Heart left ventricle (tissue), 16 donors: ENCODE measurements at regions not wholly inside any gene's neighbourhood (a gene's known extent, or its start where the extent isn't known, plus 50 kb on each side); places are given as distances from the start of the nearest gene placed in this dataset.

Experiments used
- ATAC-seq, 4 donors: fragments of 200-7000 bp; cut with Tn5 transposase; one replicate each; pipeline ENCODE4 v1.9.1; 2020 to 2022; ENCODE audit warnings: moderate library complexity in 4 of 4, mild to moderate bottlenecking in 3 of 4, moderate number of reproducible peaks in 1 of 4
- DNase-seq, 5 donors: peaks; one replicate each; pipeline ENCODE4 v3.0.0-alpha.2; 2020
- H3K27ac ChIP-seq, 12 donors: fragments of 200-600 bp; sonication (generic) in 4 of 12; one replicate each; pipeline versions ENCODE4 v1.5.0 to v1.8.0; 2016 to 2022; ENCODE audit warnings: mild to moderate bottlenecking in 2 of 12
- H3K27me3 ChIP-seq, 9 donors: fragments of 200-600 bp; sonication (generic) in 2 of 9; one replicate each; pipeline versions ENCODE4 v1.5.1 to v1.8.0; 2016 to 2022; ENCODE audit warnings: mild to moderate bottlenecking in 3 of 9
- H3K36me3 ChIP-seq, 9 donors: fragments of 200-600 bp; sonication (generic) in 2 of 9; one replicate each; pipeline versions ENCODE4 v1.5.0 to v1.8.0; 2018 to 2022; ENCODE audit warnings: mild to moderate bottlenecking in 2 of 9
- H3K4me1 ChIP-seq, 12 donors: fragments of 200-600 bp; sonication (generic) in 4 of 12; one replicate each; pipeline versions ENCODE4 v1.5.0 to v1.8.0; 2016 to 2022; ENCODE audit warnings: mild to moderate bottlenecking in 3 of 12
- H3K4me3 ChIP-seq, 12 donors: fragments of 200-600 bp; sonication (generic) in 4 of 12; one replicate each; pipeline versions ENCODE4 v1.5.0 to v1.8.0; 2017 to 2022; ENCODE audit warnings: mild to moderate bottlenecking in 9 of 12, moderate library complexity in 4 of 12
- H3K9me3 ChIP-seq, 12 donors: fragments of 200-600 bp; sonication (generic) in 4 of 12; one replicate each; pipeline versions ENCODE4 v1.5.0 to v1.8.0; 2016 to 2022; ENCODE audit warnings: mild to moderate bottlenecking in 1 of 12
- POLR2A ChIP-seq, 2 donors: fragments of 450-650 bp; IDR thresholded peaks; one replicate each; pipeline ENCODE4 v1.6.1; 2017; ENCODE audit warnings: antibody characterized with exemption in 2 of 2, mild to moderate bottlenecking in 2 of 2, moderate library complexity in 2 of 2
- WGBS, 4 donors: extraction: QIAGEN DNeasy Blood & Tissue Kit in 2 of 4; methylation state at CpG; one replicate each; pipeline versions ENCODE4 v1.1.5 to v1.1.7; 2013 to 2018; 5-methylcytosine and 5-hydroxymethylcytosine counted together
- intact Hi-C, 10 donors: fragments of 100-400 bp; cut with DNase I; formaldehyde crosslinking; loops; one replicate each; pipeline versions ENCODE4 v1.11.1 to v1.14.2; 2022
- TF ChIP-seq, protein P1 (sequence below), 12 donors: fragments of 200-600 bp; sonication (generic) in 4 of 12; IDR thresholded peaks; one replicate each; pipeline versions ENCODE4 v1.5.0 to v1.8.0; 2018 to 2022; ENCODE audit warnings: antibody characterized with exemption in 12 of 12, mild to moderate bottlenecking in 5 of 12
- donor health status: ischemic (EF 13 %, LVEDD 7.1; RV severe dilation, severe dysfunction).
- donor health status: healthy with polysubstance abuse.
- donor health status: DM: no; HTN: yes; CAD: no.
- donor health status: DM: no; HTN: no; CAD: no.
- donor health status: ischemic (EF 25% LVEDD 6.9; RV normal size, moderate dysfunction).
- donor health status: ischemic (EF 25% LVEDD 5.7; RV mildly dilated, moderate dysfunction).
- donor health status: healthy.
- donor health status: DM: yes; HTN: yes; CAD: no.
- donor health status: ischemic (EF 35%, LVEDD 5.7; RV mildly dilated, moderate dysfunction).
- donor health status: nonischemic (EF 11% LVEDD 7.7; RV severe dilation, severe dysfunction).
- donor health status: DM: yes; HTN: yes; CAD: no.
- donor health status: PGD.
- donor health status: ischemic (EF 29% LVEDD 5.4; RV normal size, mild dysfunction).
- donor health status: nonischemic (EF 23%, LVEDD 6.1; RV moderate dilation, normal function).

DNA sequence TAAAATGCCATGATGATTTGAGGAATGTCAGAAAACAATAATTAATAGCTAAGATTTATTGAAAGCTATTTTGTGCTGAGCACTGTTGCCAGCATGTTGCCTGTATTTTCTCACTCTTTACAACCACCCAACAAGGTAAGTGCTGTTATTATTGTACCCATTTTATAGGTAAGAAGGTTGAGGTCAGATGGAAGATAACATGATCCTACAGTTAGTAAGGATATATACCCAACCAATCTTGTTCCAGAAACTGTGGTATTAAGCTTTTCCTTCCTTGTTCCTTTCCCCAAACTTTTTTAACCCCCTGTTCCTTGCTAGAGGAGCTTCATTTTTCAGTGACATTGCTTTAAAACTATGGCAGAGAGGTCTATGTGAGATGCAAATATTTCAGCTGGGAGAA lies 738.0 kb upstream of the ZEB2 start:
- no peak for DNase-seq
- intact Hi-C loops = no loop called here
- Histone ChIP-seq H3K27me3 (peaks cover 0 to 47% (median 0%) of the 10 kb centered on the region in 9 donors), H3K9me3 (no peaks in the 10 kb centered on the region), H3K4me3 (no peak overlapping the region), H3K27ac (no peak overlapping the region), H3K4me1 (no peaks in the 10 kb centered on the region), H3K36me3 (no peaks in the 10 kb centered on the region)
- no peak for ATAC-seq
- TF ChIP-seq POLR2A (IDR thresholded peaks at IDR 0.05) = no peak
- TF ChIP-seq, protein P1, sequence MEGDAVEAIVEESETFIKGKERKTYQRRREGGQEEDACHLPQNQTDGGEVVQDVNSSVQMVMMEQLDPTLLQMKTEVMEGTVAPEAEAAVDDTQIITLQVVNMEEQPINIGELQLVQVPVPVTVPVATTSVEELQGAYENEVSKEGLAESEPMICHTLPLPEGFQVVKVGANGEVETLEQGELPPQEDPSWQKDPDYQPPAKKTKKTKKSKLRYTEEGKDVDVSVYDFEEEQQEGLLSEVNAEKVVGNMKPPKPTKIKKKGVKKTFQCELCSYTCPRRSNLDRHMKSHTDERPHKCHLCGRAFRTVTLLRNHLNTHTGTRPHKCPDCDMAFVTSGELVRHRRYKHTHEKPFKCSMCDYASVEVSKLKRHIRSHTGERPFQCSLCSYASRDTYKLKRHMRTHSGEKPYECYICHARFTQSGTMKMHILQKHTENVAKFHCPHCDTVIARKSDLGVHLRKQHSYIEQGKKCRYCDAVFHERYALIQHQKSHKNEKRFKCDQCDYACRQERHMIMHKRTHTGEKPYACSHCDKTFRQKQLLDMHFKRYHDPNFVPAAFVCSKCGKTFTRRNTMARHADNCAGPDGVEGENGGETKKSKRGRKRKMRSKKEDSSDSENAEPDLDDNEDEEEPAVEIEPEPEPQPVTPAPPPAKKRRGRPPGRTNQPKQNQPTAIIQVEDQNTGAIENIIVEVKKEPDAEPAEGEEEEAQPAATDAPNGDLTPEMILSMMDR (IDR thresholded peaks at IDR 0.05) = no peak

DNA sequence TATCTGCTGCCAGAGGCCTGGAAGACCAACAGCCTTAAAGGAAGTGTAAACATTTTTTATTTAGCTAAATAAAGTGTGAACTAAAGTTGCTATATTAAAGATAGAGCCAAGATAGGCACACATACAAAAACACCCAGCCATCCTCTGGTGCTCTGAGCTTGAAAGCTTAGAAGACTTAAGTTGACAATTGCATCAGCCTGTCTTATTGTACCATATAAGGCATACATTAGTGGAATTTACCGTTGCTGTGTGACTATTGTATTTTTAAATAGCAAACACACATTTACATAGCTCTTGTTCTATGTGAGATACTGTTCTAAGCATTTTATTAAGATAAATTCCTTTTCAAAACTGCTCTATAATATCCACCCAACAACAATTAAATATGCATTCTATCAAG lies 736.6 kb upstream of the ZEB2 start:
- no peaks in the 10 kb centered on the region for H3K4me1 ChIP-seq
- H3K27me3 ChIP-seq = peaks cover 0 to 45% (median 0%) of the 10 kb centered on the region in 9 donors
- TF ChIP-seq, protein P1 (IDR thresholded peaks at IDR 0.05) = no peak
- TF ChIP-seq POLR2A (IDR thresholded peaks at IDR 0.05) = no peak
- ATAC-seq (no peak), DNase-seq (no peak)
- WGBS, 4 donors = 56 to 74% (median 59%) methylated on average over 1 of the region's 1 CpG
- H3K9me3 ChIP-seq = no peaks in the 10 kb centered on the region
- no peak overlapping the region for H3K4me3 ChIP-seq
- intact Hi-C loops = no loop called here
- no peaks in the 10 kb centered on the region for H3K36me3 ChIP-seq
- no peak overlapping the region for H3K27ac ChIP-seq

DNA sequence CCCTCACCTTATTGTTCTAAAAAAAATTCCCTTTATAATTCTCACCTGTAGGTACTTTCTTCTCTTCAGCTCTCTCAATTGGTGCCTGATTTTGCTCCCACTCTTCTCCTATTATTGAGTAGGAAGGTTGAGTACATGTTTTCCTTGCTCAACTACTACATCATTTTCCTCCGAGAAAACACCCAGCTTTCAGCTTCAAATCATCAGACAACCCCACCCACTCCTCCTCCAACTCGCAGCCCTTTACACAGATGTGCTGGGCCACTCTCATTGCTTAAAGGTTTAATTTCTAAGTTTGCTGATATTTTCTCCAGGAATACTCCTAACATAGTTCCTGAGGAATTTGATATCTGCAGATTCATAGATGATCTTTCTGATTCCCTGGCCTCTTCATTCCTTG lies 734.4 kb upstream of the ZEB2 start:
- Histone ChIP-seq H3K27ac (no peak overlapping the region), H3K4me3 (no peak overlapping the region), H3K27me3 (peaks cover 0 to 30% (median 0%) of the 10 kb centered on the region in 9 donors), H3K36me3 (no peaks in the 10 kb centered on the region), H3K4me1 (no peaks in the 10 kb centered on the region), H3K9me3 (no peaks in the 10 kb centered on the region)
- intact Hi-C loops = no loop called here
- no peak for ATAC-seq
- WGBS, 4 donors = 83 to 91% (median 83%) methylated on average over 2 of the region's 2 CpGs
- no peak for TF ChIP-seq POLR2A (IDR thresholded peaks at IDR 0.05)
- no peak for DNase-seq

DNA sequence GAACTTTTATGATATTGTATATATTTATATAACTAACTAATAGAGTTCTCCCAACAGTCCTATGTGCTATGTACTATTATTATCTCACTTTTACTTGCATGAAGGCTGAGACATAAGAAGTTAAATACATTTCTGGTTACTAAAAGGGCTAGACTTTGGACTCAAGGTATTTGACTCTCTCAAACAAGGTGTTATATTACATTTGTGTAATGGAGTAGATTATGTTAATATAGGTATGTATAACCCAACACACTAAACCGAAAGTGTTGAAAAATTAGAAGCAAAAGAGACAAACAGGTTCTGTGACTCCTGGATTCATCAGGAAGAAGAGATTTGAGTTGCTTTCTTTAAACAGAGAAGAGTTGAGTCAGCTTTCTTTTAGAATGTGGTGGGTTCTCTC lies 733.6 kb upstream of the ZEB2 start:
- peaks cover 0 to 30% (median 0%) of the 10 kb centered on the region in 9 donors for H3K27me3 ChIP-seq
- TF ChIP-seq, protein P1 (IDR thresholded peaks at IDR 0.05) = no peak
- TF ChIP-seq POLR2A (IDR thresholded peaks at IDR 0.05) = no peak
- H3K4me3 ChIP-seq = no peak overlapping the region
- ATAC-seq (no peak), DNase-seq (no peak)
- intact Hi-C loops = no loop called here
- WGBS, 4 donors = 89 to 95% (median 93%) methylated on average over 1 of the region's 1 CpG
- no peaks in the 10 kb centered on the region for H3K9me3 ChIP-seq
- no peak overlapping the region for H3K27ac ChIP-seq
- H3K36me3 ChIP-seq = no peaks in the 10 kb centered on the region
- H3K4me1 ChIP-seq = no peaks in the 10 kb centered on the region

DNA sequence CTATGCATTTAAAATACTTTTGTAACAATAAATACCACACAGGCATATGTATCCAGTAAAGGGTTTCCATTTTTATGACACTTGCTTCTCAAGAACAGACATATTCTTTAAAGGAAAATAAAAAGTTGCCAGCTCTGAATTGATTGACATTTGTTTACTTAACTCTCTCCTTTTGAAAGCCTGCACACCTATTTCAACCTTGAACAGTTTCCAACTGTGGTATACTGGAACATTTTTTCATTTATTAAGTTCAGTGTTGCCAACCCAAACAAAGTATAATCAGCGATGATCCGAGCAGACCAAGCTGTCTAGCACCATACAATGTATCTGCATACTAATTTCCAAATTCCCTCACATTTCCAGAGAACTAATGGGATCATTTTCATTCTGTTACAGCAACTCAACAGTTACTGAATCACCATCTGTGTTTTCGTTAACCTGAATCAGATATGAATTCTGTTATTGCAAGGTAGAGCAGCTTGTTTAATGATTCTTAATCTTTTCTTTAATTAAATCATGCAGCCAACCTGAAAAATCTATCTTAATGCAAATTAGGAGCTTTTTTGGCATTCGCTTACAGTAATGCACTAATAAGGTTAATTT lies 725.5 kb upstream of the ZEB2 start:
- DNase-seq (no peak), ATAC-seq (no peak)
- Histone ChIP-seq H3K36me3 (no peaks in the 10 kb centered on the region), H3K9me3 (no peaks in the 10 kb centered on the region), H3K4me3 (no peak overlapping the region), H3K27me3 (no peaks in the 10 kb centered on the region), H3K4me1 (no peaks in the 10 kb centered on the region), H3K27ac (no peak overlapping the region)
- WGBS, 4 donors = 76 to 81% (median 78%) methylated on average over 4 of the region's 4 CpGs
- TF ChIP-seq POLR2A (IDR thresholded peaks at IDR 0.05) = no peak
- TF ChIP-seq, protein P1 (IDR thresholded peaks at IDR 0.05) = no peak
- intact Hi-C loops = no loop called here
